KOPT-K1 (cell line): ENCODE measurements at regions not wholly inside any gene's neighbourhood (a gene's known extent, or its start where the extent isn't known, plus 50 kb on each side); places are given as distances from the start of the nearest gene placed in this dataset.
"Not testable (repeated sequence)": the region's sequence is repeated elsewhere in the genome, so short reads cannot be mapped to it uniquely, and the experiment has no call there.

ENCODE experiments used
- H3K27ac ChIP-seq: fragments of 200-600 bp; sonication (generic); 2 replicates; pipeline ENCODE4 v1.5.1; 2016; ENCODE audit warnings: antibody characterized with exemption, mild to moderate bottlenecking, low read depth, low read length; ENCODE audit not compliant: poor library complexity, severe bottlenecking
- H3K36me3 ChIP-seq: fragments of 200-600 bp; sonication (generic); 2 replicates; pipeline ENCODE4 v1.5.1; 2017; ENCODE audit warnings: antibody characterized with exemption, mild to moderate bottlenecking, low read length, moderate library complexity; ENCODE audit not compliant: insufficient read depth
- H3K9me3 ChIP-seq: fragments of 200-600 bp; sonication (generic); 2 replicates; pipeline ENCODE4 v1.5.1; 2017; ENCODE audit warnings: antibody characterized with exemption, low read length, mild to moderate bottlenecking; ENCODE audit not compliant: insufficient read depth, poor library complexity, severe bottlenecking

DNA sequence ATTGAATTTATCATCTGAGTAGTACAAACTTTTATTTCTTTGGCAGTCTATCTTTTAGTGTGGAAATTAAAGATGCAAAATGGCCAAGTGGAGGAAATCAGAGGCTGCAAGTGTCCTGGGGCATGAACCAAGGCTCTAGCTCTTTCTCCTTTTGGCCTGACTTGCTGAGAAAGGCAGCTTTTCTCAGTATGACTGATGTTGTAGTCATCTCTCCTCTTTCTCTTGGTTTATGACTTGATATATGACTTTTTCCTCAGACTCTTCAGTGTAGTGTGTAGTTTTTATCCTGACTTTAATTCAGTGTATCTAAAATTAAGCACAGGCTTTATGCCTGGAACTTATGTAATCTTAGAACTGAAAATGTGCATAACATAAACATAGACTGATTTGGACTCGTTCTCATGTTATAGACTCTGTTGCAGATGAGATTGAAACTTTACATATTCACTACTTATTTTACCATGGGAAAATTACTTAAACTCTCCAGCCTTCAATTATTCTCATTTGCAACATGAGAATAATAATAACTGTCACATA is 65.7 kb downstream of the SLITRK5 start:
- H3K36me3 ChIP-seq, result no peaks in the 10 kb centered on the region
- no peak overlapping the region for H3K27ac ChIP-seq
- H3K9me3 ChIP-seq, result no peaks in the 10 kb centered on the region

DNA sequence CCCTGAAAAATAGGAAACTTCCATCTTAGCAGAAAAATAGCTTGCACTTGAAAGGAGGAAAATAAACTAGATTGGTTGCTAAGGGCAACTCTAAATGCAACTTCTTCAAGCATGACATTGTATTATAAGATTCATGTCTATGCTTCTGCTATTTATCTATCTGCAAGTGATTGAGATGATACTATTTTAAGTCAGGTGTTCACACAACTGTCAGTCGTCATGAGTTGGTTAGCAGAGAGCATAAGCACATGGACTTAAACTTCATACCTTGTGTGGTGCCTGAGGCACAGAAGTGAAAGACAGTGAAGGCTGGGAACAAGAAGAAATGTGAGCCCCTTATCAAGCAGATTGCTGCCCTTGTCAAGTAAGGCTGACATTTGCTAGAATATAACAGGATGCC is 82.9 kb downstream of the SLITRK5 start:
- Histone ChIP-seq H3K36me3 (no peaks in the 10 kb centered on the region), H3K9me3 (no peaks in the 10 kb centered on the region), H3K27ac (no peak overlapping the region)

DNA sequence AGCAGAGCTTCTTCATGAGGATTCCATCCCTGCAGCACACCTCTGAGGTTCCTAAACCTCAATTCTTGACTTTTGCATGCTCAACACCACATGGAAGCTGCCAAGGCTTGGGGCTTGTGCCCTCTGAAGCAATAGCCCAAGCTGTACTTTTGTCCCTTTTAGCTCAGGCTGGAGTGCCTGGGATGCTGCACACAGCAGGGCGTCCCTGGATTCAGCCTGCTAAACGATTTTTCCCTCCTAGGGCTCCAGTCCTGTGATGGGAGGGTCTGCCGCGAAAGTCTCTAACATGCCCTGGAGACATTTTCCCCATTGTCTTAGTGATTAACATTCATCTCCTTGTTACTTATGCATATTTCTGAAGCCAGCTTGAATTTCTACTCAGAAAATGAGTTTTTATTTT is 98.3 kb downstream of the SLITRK5 start:
- H3K27ac ChIP-seq, result no peak overlapping the region
- H3K9me3 ChIP-seq, result no peaks in the 10 kb centered on the region
- H3K36me3 ChIP-seq, result no peaks in the 10 kb centered on the region

DNA sequence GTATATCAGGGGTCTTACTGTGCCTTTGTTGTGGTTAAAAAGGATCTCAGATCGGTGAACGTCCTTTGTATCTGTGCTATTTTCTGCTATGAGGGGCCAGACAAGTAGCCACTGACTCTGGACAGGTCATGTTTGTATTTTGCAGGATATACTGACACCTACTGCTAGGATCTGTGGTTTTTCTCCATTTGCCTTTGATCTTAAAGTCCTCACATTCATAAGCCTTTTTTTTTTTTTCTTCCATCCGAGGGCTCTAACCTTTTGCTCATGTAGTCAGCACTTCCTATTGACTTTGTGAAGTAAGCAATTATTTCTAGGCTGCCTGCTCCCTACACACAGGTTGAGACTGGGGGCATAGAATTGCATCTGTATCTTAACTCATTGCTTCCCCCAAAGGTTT is 106.2 kb downstream of the SLITRK5 start:
- Histone ChIP-seq H3K27ac (no peak overlapping the region), H3K9me3 (no peaks in the 10 kb centered on the region), H3K36me3 (no peaks in the 10 kb centered on the region)

DNA sequence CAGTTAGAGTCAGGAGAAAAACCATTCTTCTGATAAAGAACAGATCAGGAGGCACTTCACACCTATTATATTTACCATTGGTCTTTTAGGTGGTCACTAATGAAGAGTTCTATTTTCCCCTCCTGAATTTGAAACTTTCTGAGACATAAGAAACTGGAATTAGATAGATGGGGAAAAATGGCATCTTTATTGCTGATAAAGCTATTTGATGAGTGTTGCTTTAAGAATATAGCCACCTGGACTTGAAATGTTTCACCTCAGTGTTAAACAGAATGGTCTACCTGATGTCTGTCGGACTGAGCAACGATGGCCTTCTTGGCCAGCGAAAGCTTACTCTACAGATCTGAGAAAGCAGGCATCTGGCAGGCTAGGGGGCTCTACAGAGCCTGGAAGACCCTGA is 107.0 kb downstream of the SLITRK5 start:
- Histone ChIP-seq H3K27ac (no peak overlapping the region), H3K9me3 (no peaks in the 10 kb centered on the region), H3K36me3 (no peaks in the 10 kb centered on the region)

DNA sequence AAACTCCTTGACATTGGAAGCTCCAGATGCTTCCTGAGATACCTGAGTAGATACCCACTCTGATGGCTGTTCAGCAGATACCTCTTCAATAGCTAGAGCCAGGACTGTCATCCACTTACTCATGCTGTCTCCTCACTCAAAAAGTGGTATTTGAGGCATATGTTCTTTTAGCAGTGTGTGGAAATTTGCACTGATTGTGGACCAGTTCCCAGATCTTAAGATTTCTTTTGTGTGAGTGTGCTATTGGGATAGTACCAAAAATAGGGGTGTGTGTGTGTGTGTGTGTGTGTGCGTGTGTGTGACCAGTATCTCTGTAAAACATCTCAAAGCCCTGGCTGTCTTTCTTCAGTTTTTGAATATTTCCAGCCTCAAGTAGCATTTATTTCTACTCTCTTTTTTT is 108.3 kb downstream of the SLITRK5 start:
- Histone ChIP-seq H3K36me3 (no peaks in the 10 kb centered on the region), H3K9me3 (no peaks in the 10 kb centered on the region), H3K27ac (no peak overlapping the region)

DNA sequence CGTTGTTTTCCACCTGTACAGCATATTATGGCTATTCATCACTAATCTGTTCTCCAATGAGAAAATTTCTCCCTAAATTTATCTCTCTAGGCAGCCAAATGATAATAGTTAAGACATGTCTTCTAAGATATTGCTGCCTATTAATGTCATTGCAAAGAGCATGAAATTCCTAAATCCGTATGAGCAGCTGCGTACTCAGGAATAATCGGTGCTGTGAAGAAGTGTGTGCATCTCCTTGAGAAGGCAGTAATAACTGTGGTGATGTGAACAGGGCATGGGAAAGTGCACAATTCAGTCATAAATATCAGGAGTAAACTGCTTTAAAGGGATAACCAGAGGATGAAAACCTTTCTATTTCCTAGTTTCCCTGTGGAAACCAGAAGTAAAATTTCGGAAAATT is 112.2 kb downstream of the SLITRK5 start:
- no peaks in the 10 kb centered on the region for H3K9me3 ChIP-seq
- no peak overlapping the region for H3K27ac ChIP-seq
- no peaks in the 10 kb centered on the region for H3K36me3 ChIP-seq

DNA sequence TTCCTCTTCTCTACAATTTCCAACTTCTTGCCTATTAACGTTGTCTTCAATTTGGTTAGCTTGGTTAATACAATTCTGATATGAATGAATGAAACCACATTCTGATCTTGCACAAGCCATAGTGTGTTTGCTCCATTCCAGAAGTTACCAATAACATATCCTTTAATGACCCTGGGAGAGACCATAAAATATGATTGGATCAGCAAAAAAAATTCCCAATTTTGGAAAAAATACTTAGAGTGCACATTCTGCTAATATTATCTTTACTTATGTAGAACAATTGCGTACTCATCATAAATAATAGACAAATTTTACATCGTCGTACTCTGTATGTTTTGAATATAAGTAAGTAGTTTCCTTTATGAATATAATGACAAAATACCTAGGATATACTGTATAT is 117.2 kb downstream of the SLITRK5 start:
- H3K36me3 ChIP-seq, result no peaks in the 10 kb centered on the region
- H3K27ac ChIP-seq, result no peak overlapping the region
- H3K9me3 ChIP-seq, result no peaks in the 10 kb centered on the region

DNA sequence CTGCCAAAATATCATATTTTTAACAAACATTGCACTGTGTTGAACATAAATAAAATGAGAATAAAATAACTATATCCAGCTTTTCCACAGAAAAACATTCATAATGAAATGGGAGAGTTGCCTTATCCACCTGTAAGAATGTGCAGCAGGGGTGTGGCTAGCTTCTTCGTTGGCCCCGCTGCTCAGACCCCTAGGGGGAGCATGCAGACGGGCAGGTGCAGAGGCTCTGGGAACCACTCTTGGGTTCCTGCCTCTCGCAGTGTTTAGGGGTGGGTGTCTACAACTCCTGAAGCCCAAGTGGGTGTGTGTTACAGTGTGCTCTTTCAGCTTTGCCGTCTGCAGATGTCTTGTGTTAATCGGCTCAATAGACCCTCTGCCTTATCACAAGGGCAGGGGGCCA is 121.7 kb downstream of the SLITRK5 start:
- Histone ChIP-seq H3K9me3 (no peaks in the 10 kb centered on the region), H3K36me3 (no peaks in the 10 kb centered on the region), H3K27ac (no peak overlapping the region)

DNA sequence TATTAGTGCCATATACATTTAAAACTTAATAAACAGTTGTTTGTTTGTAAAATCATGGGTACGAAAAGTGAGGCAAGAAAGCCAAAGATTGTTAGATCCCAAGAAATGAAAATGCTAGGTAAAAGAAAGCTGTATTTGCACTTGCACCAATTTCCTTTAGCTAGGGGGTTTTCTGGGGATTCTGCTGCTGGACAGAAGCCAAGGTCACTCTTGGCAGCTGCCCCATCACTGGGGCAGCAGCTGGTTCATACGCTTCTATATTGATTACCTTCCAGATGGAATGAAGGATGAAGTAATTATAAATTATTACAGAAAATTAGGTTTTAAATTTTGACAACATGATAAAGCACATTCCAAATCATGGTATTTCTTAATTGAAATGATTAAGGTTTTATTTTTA is 127.4 kb downstream of the SLITRK5 start:
- Histone ChIP-seq H3K36me3 (no peaks in the 10 kb centered on the region), H3K27ac (no peak overlapping the region), H3K9me3 (no peaks in the 10 kb centered on the region)

DNA sequence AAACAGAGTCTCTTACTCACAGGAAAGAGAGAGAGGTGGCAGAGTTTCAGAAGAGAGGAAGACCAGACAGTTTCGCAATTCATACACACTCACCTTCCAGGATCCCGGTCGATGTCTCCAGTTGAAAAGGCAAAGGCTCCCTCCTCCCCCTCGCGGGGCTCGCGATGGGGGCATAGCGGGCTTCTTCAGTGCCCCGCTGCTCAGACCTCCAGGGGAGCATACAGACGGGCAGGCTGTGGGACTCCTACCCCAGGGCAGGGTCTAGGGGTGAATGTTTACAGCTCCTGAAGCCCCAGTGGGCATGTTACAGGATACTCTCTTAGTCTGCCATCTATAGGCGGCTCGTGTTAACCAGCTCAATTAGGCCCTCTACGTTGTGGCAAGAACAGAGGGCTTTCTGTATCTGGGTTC is 139.2 kb downstream of the SLITRK5 start:
- Histone ChIP-seq H3K27ac (no peak overlapping the region), H3K36me3 (no peaks in the 10 kb centered on the region), H3K9me3 (no peaks in the 10 kb centered on the region)

DNA sequence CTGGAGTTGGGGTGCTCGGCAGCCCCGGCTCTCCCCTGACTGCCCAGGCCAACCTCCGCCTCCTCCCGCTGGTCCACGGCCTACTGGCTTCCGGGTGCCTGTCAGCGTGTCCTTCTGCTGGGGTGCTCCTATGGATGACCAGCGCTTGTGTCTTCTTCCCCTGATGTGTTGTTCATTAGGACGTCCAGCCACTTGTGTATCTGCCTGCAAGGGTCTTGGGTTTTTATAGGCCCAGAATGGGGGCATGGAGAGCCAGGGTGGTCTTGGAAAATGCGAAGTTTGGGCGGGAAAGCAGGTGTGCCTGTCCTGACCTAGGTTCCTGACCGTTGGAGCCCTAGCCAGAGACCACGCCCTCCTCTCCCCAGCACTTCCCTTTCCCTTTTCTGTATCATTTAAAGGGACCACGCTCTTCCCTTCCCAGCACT is 139.8 kb downstream of the SLITRK5 start:
- H3K36me3 ChIP-seq, result no peaks in the 10 kb centered on the region

DNA sequence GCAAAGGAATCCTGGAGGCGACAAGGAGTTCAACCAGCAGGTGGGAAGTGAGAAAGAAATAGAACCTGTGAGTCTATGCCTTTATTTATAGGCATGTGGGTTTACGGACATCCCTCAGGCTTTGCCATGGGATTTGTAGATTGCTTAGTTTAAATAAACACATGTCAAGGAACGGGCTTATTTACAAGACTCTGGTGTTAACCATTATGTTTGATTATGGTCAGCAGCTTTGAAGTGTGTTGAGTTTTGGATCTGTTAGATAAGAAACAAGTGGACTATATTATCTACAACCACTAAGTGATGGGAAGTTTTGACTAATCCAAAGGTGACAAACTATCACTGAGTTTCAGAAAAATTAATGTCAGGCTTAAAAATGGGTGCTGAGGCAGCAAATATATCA is 143.2 kb downstream of the SLITRK5 start:
- Histone ChIP-seq H3K9me3 (no peaks in the 10 kb centered on the region), H3K36me3 (no peaks in the 10 kb centered on the region), H3K27ac (no peak overlapping the region)

More for the DNA sequence above, 139.8 kb downstream of the SLITRK5 start:
- H3K9me3 ChIP-seq, result no peaks in the 10 kb centered on the region
- H3K27ac ChIP-seq, result no peak overlapping the region

DNA sequence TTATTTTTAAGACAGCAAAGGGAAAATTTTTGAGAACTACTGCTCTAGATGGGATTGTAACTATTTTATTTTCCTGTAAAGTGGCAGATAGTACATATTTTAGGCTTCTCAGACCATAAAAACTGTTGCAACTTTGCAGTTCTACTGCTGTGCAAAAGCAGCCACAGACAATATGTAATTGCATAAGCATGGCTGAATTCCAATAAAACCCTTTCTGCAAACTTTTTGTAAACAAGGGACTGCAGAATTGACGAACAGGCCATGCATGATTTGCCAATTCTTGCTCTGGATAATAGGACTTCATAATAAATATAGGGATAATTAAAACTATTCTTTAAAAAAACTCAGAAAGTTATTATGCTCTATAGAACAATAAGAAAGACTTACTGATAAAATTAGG is 149.1 kb downstream of the SLITRK5 start:
- H3K36me3 ChIP-seq, result no peaks in the 10 kb centered on the region
- H3K9me3 ChIP-seq, result no peaks in the 10 kb centered on the region
- H3K27ac ChIP-seq, result no peak overlapping the region

DNA sequence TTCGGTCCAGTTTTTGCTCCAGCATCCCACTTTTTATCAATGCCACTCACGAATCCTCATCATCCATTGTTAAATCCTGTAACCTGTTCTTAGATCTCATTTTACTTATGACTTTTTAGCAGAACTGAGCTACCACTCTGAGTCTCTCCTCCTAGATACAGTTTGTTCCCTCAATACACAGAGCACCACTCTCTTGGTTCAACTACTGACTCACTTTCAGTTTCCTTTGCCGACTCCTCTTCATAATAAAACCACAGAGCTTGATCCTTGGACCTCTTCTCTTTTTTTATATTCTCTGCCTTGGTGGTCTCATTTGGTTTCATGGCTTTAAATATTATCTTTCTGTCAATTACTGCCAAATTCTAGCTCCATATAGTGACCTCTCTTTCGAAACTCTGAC is 150.3 kb downstream of the SLITRK5 start:
- Histone ChIP-seq H3K9me3 (no peaks in the 10 kb centered on the region), H3K36me3 (no peaks in the 10 kb centered on the region)

DNA sequence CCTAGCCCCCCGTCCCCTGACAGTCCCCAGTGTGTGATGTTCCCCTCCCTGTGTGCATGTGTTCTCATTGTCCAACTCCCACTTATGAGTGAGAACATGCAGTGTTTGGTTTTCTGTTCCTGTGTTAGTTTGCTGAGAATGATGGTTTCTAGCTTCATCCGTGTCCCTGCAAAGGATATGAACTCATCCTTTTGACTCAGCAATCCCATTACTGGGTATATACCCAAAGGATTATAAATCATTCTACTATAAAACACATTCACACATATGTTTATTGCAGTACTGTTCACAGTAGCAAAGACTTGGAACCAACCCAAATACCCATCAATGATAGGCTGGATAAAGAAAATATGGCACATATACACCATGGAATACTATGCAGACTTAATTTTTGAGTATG is 155.1 kb downstream of the SLITRK5 start:
- not testable (repeated sequence) for H3K27ac ChIP-seq, H3K36me3 ChIP-seq, H3K9me3 ChIP-seq

More for the DNA sequence above, 150.3 kb downstream of the SLITRK5 start:
- H3K27ac ChIP-seq, result no peak overlapping the region

DNA sequence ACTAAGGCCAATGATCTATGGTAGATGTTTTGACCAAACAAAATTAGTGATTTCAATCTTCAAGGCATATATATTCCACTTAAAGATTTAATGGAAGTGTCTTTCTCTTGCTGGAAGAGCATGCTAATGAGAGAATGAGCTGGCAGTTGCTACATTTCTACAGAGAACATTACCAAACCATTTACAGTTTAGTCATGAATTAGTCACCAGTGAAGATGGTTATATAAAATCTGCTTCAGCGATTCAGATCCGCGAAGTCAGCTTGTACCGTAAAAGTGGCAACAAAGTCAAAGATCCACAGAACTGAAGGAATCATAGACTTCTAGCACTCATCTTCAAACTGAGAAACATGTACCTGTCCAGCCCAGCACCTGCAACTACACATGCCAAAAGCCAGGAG is 156.3 kb downstream of the SLITRK5 start:
- H3K36me3 ChIP-seq, result no peaks in the 10 kb centered on the region
- H3K9me3 ChIP-seq, result no peaks in the 10 kb centered on the region
- no peak overlapping the region for H3K27ac ChIP-seq
